Glutamatergic neuron (in vitro differentiated cells): ENCODE measurements at regions not wholly inside any gene's neighbourhood (a gene's known extent, or its start where the extent isn't known, plus 50 kb on each side); places are given as distances from the start of the nearest gene placed in this dataset.
"Not testable (repeated sequence)": the region's sequence is repeated elsewhere in the genome, so short reads cannot be mapped to it uniquely, and the experiment has no call there.

Experiments used
- DNase-seq: peaks from one replicate; pipeline ENCODE4 v3.0.0; 2022
- H3K27ac Mint-ChIP-seq: one replicate; pipeline ENCODE4 v1.8.0; 2020; ENCODE audit warnings: mild to moderate bottlenecking, mixed read lengths, inconsistent platforms; ENCODE audit not compliant: unreplicated experiment
- H3K27me3 Mint-ChIP-seq: one replicate; pipeline ENCODE4 v1.8.0; 2020; ENCODE audit warnings: mild to moderate bottlenecking, moderate library complexity, mixed read lengths, inconsistent platforms; ENCODE audit not compliant: unreplicated experiment
- H3K36me3 Mint-ChIP-seq: one replicate; pipeline ENCODE4 v1.8.0; 2020; ENCODE audit warnings: mild to moderate bottlenecking, mixed read lengths, inconsistent platforms; ENCODE audit not compliant: unreplicated experiment
- H3K4me1 Mint-ChIP-seq: one replicate; pipeline ENCODE4 v1.8.0; 2020; ENCODE audit warnings: mild to moderate bottlenecking, low read depth, mixed read lengths, inconsistent platforms; ENCODE audit not compliant: unreplicated experiment
- H3K4me3 Mint-ChIP-seq: one replicate; pipeline ENCODE4 v1.8.0; 2020; ENCODE audit warnings: mild to moderate bottlenecking, mixed read lengths, inconsistent platforms; ENCODE audit not compliant: unreplicated experiment
- H3K9me3 Mint-ChIP-seq: one replicate; pipeline ENCODE4 v1.8.0; 2020; ENCODE audit warnings: mild to moderate bottlenecking, moderate library complexity, mixed read lengths, inconsistent platforms; ENCODE audit not compliant: unreplicated experiment
- TF ChIP-seq, protein P1 (sequence below): fragments of 200-600 bp; sonication (generic); IDR thresholded peaks from one replicate; pipeline ENCODE4 v1.5.0; 2021; ENCODE audit not compliant: partially characterized antibody, unreplicated experiment

GRCh38 chr7:56471811-56472210 lies 355.6 kb upstream of the NUPR2 start:
- H3K27me3 Mint-ChIP-seq, result peaks cover 3% of the 10 kb centered on the region
- no peak for DNase-seq
- no peak overlapping the region for H3K4me3 Mint-ChIP-seq
- H3K4me1 Mint-ChIP-seq, result no peaks in the 10 kb centered on the region
- TF ChIP-seq, protein P1, sequence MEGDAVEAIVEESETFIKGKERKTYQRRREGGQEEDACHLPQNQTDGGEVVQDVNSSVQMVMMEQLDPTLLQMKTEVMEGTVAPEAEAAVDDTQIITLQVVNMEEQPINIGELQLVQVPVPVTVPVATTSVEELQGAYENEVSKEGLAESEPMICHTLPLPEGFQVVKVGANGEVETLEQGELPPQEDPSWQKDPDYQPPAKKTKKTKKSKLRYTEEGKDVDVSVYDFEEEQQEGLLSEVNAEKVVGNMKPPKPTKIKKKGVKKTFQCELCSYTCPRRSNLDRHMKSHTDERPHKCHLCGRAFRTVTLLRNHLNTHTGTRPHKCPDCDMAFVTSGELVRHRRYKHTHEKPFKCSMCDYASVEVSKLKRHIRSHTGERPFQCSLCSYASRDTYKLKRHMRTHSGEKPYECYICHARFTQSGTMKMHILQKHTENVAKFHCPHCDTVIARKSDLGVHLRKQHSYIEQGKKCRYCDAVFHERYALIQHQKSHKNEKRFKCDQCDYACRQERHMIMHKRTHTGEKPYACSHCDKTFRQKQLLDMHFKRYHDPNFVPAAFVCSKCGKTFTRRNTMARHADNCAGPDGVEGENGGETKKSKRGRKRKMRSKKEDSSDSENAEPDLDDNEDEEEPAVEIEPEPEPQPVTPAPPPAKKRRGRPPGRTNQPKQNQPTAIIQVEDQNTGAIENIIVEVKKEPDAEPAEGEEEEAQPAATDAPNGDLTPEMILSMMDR, result no peak
- H3K27ac Mint-ChIP-seq, result no peak overlapping the region
- H3K36me3 Mint-ChIP-seq, result peaks cover 4% of the 10 kb centered on the region
- H3K9me3 Mint-ChIP-seq, result peaks cover 29% of the 10 kb centered on the region

- Mint-ChIP-seq H3K36me3 (peaks cover 11% of the 10 kb centered on the region), H3K9me3 (peaks cover 29% of the 10 kb centered on the region)
- H3K4me1 Mint-ChIP-seq, DNase-seq, H3K27me3 Mint-ChIP-seq, H3K27ac Mint-ChIP-seq, H3K4me3 Mint-ChIP-seq: not testable (repeated sequence)
Measured at GRCh38 chr7:56466607-56467525, 350.6 kb upstream of the NUPR2 start.

GRCh38 chr7:56449762-56450161 lies 333.5 kb upstream of the NUPR2 start:
- peaks cover 21% of the 10 kb centered on the region for H3K9me3 Mint-ChIP-seq
- TF ChIP-seq, protein P1, result no peak
- H3K4me1 Mint-ChIP-seq, result no peaks in the 10 kb centered on the region
- H3K36me3 Mint-ChIP-seq, result peaks cover 3% of the 10 kb centered on the region
- H3K27ac Mint-ChIP-seq, result no peak overlapping the region
- H3K4me3 Mint-ChIP-seq, result no peak overlapping the region
- DNase-seq, result no peak
- no peaks in the 10 kb centered on the region for H3K27me3 Mint-ChIP-seq

DNA sequence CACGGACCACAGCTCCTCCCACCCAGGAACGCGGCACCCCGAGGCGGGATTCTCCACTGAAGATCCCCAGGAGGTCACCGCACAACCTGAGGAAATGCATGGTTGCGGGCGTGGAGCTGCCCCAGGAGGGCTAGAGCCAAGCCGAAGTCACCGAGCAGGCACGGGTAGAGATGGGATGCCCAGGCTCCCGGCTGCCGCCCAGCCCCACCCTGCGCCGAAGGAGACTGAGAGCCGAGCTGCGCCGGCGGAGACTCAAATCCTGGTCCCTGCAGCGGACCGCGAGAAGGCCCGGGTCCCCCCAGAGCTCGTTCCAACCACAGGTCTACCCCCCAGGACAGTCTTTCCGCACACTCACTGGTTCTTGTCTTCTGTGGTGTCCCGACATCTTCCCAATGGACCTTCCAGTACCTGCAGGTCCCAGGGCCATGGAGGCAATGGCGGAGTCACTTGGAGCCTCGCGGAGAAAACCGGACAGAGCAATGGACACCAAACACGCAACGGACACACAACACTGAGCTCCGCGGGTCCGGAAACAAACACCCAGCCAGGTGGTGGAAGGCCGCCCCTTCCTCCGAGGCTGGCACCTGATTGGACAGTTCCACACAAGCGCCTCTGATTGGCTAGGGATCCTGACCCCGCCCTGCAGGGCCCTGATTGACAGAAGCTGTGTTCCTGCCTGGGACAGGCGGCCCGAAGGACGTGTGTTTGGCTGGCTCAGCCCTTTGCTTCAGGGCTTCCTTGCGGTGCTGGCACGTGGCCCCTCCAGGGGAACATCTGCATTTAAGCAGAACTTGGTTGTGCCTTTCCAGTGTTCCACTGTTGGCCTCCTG lies 331.9 kb upstream of the NUPR2 start:
- H3K4me3 Mint-ChIP-seq, result no peak overlapping the region
- TF ChIP-seq, protein P1, result no peak
- DNase-seq, result no peak
- peaks cover 3% of the 10 kb centered on the region for H3K36me3 Mint-ChIP-seq
- no peak overlapping the region for H3K27ac Mint-ChIP-seq
- H3K27me3 Mint-ChIP-seq, result no peaks in the 10 kb centered on the region
- H3K4me1 Mint-ChIP-seq, result no peaks in the 10 kb centered on the region
- H3K9me3 Mint-ChIP-seq, result peaks cover 14% of the 10 kb centered on the region

GRCh38 chr7:56420528-56420927 lies 304.3 kb upstream of the NUPR2 start:
- not testable (repeated sequence) for H3K9me3 Mint-ChIP-seq, H3K27ac Mint-ChIP-seq, H3K4me3 Mint-ChIP-seq, H3K36me3 Mint-ChIP-seq, H3K27me3 Mint-ChIP-seq, H3K4me1 Mint-ChIP-seq, DNase-seq

- H3K9me3 Mint-ChIP-seq, result peaks cover 9% of the 10 kb centered on the region
- H3K27ac Mint-ChIP-seq, result no peak overlapping the region
- TF ChIP-seq, protein P1, result no peak
- H3K36me3 Mint-ChIP-seq, result peaks cover 4% of the 10 kb centered on the region
- no peak overlapping the region for H3K4me3 Mint-ChIP-seq
- no peaks in the 10 kb centered on the region for H3K4me1 Mint-ChIP-seq
- DNase-seq, result no peak
- H3K27me3 Mint-ChIP-seq, result peaks cover 2% of the 10 kb centered on the region
Measured at GRCh38 chr7:56375173-56375572, 259.0 kb upstream of the NUPR2 start.

GRCh38 chr7:56374666-56375065 lies 258.4 kb upstream of the NUPR2 start:
- not testable (repeated sequence) for H3K9me3 Mint-ChIP-seq, H3K4me3 Mint-ChIP-seq, H3K27ac Mint-ChIP-seq, H3K4me1 Mint-ChIP-seq, H3K36me3 Mint-ChIP-seq, H3K27me3 Mint-ChIP-seq, DNase-seq

- not testable (repeated sequence) for H3K36me3 Mint-ChIP-seq, H3K9me3 Mint-ChIP-seq
Measured at GRCh38 chr7:56373314-56373713, 257.1 kb upstream of the NUPR2 start.

More at GRCh38 chr7:56373314-56373713, 257.1 kb upstream of the NUPR2 start:
- DNase-seq, result peak; percentile 76
- not testable (repeated sequence) for H3K4me1 Mint-ChIP-seq, H3K27me3 Mint-ChIP-seq, H3K4me3 Mint-ChIP-seq, H3K27ac Mint-ChIP-seq
